ENCODE measurements at regions not wholly inside any gene's neighbourhood (a gene's known extent, or its start where the extent isn't known, plus 50 kb on each side); places are given as distances from the start of the nearest gene placed in this dataset.

GRCh38 chr9:79250806-79251205, 321.0 kb upstream of the TLE4 start:
- Mint-ChIP-seq H3K27me3 (peaks cover 2 to 23% of the 10 kb centered on the region in 2 donors), H3K36me3 (no peaks in the 10 kb centered on the region), H3K27ac (no peak overlapping the region), H3K4me1 (ENCODE audit: low read depth in 2 of 2) (no peaks in the 10 kb centered on the region), H3K9me3 (no peaks in the 10 kb centered on the region), H3K4me3 (no peak overlapping the region)
- DNase-seq (ENCODE audit: low spot score): no peak
- ATAC-seq: no peak

GRCh38 chr9:79254900-79255650, 316.7 kb upstream of the TLE4 start:
- no peak for DNase-seq (ENCODE audit: low spot score)
- no peak overlapping the region for H3K27ac Mint-ChIP-seq
- H3K36me3 Mint-ChIP-seq: no peaks in the 10 kb centered on the region
- H3K4me3 Mint-ChIP-seq: no peak overlapping the region
- ATAC-seq: no peak
- H3K9me3 Mint-ChIP-seq: no peaks in the 10 kb centered on the region
- H3K27me3 Mint-ChIP-seq: peaks cover 8 to 10% of the 10 kb centered on the region in 2 donors
- H3K4me1 Mint-ChIP-seq (ENCODE audit: low read depth in 2 of 2): no peaks in the 10 kb centered on the region

GRCh38 chr9:79255651-79256260, 316.0 kb upstream of the TLE4 start:
- Mint-ChIP-seq H3K36me3 (no peaks in the 10 kb centered on the region), H3K4me3 (no peak overlapping the region), H3K27ac (no peak overlapping the region), H3K9me3 (no peaks in the 10 kb centered on the region), H3K27me3 (peaks cover 11 to 15% of the 10 kb centered on the region in 2 donors), H3K4me1 (ENCODE audit: low read depth in 2 of 2) (no peaks in the 10 kb centered on the region)
- no peak for ATAC-seq
- DNase-seq (ENCODE audit: low spot score): no peak

GRCh38 chr9:79256691-79257213, 315.0 kb upstream of the TLE4 start:
- H3K27ac Mint-ChIP-seq: no peak overlapping the region
- ATAC-seq (no peak), DNase-seq (ENCODE audit: low spot score) (no peak)
- no peaks in the 10 kb centered on the region for H3K9me3 Mint-ChIP-seq
- no peaks in the 10 kb centered on the region for H3K4me1 Mint-ChIP-seq (ENCODE audit: low read depth in 2 of 2)
- no peaks in the 10 kb centered on the region for H3K36me3 Mint-ChIP-seq
- peaks cover 15 to 23% of the 10 kb centered on the region in 2 donors for H3K27me3 Mint-ChIP-seq
- H3K4me3 Mint-ChIP-seq: no peak overlapping the region

GRCh38 chr9:79257228-79257781, 314.5 kb upstream of the TLE4 start:
- DNase-seq (ENCODE audit: low spot score) (no peak), ATAC-seq (no peak)
- peaks cover 15 to 23% of the 10 kb centered on the region in 2 donors for H3K27me3 Mint-ChIP-seq
- H3K4me3 Mint-ChIP-seq: no peak overlapping the region
- H3K27ac Mint-ChIP-seq: no peak overlapping the region
- H3K36me3 Mint-ChIP-seq: no peaks in the 10 kb centered on the region
- H3K9me3 Mint-ChIP-seq: no peaks in the 10 kb centered on the region
- no peaks in the 10 kb centered on the region for H3K4me1 Mint-ChIP-seq (ENCODE audit: low read depth in 2 of 2)

- Mint-ChIP-seq H3K9me3 (no peaks in the 10 kb centered on the region), H3K4me3 (no peak overlapping the region), H3K4me1 (ENCODE audit: low read depth in 2 of 2) (no peaks in the 10 kb centered on the region), H3K27me3 (peaks cover 18 to 26% of the 10 kb centered on the region in 2 donors), H3K27ac (no peak overlapping the region), H3K36me3 (no peaks in the 10 kb centered on the region)
- ATAC-seq: no peak
- DNase-seq (ENCODE audit: low spot score): no peak
These were observed 313.9 kb upstream of the TLE4 start for GRCh38 chr9:79257790-79258351.

GRCh38 chr9:79259858-79260257, 311.9 kb upstream of the TLE4 start:
- DNase-seq (ENCODE audit: low spot score) (no peak), ATAC-seq (no peak)
- Mint-ChIP-seq H3K36me3 (no peaks in the 10 kb centered on the region), H3K27ac (no peak overlapping the region), H3K27me3 (peaks cover 25 to 34% of the 10 kb centered on the region in 2 donors), H3K4me3 (no peak overlapping the region), H3K4me1 (ENCODE audit: low read depth in 2 of 2) (no peaks in the 10 kb centered on the region), H3K9me3 (no peaks in the 10 kb centered on the region)

- peaks cover 25 to 56% of the 10 kb centered on the region in 2 donors for H3K27me3 Mint-ChIP-seq
- H3K9me3 Mint-ChIP-seq: no peaks in the 10 kb centered on the region
- H3K27ac Mint-ChIP-seq: no peak overlapping the region
- ATAC-seq (no peak), DNase-seq (ENCODE audit: low spot score) (no peak)
- H3K4me3 Mint-ChIP-seq: no peak overlapping the region
- no peaks in the 10 kb centered on the region for H3K36me3 Mint-ChIP-seq
- no peaks in the 10 kb centered on the region for H3K4me1 Mint-ChIP-seq (ENCODE audit: low read depth in 2 of 2)
These were observed 308.1 kb upstream of the TLE4 start for GRCh38 chr9:79263628-79264027.

GRCh38 chr9:79264041-79264440, 307.7 kb upstream of the TLE4 start:
- Mint-ChIP-seq H3K27me3 (peaks cover 21 to 56% of the 10 kb centered on the region in 2 donors), H3K4me3 (no peak overlapping the region), H3K9me3 (no peaks in the 10 kb centered on the region), H3K27ac (no peak overlapping the region), H3K36me3 (no peaks in the 10 kb centered on the region), H3K4me1 (ENCODE audit: low read depth in 2 of 2) (no peaks in the 10 kb centered on the region)
- ATAC-seq: no peak
- no peak for DNase-seq (ENCODE audit: low spot score)

- DNase-seq (ENCODE audit: low spot score) (no peak), ATAC-seq (no peak)
- Mint-ChIP-seq H3K9me3 (no peaks in the 10 kb centered on the region), H3K36me3 (no peaks in the 10 kb centered on the region), H3K27me3 (peaks cover 21 to 55% of the 10 kb centered on the region in 2 donors), H3K4me3 (no peak overlapping the region), H3K27ac (no peak overlapping the region), H3K4me1 (ENCODE audit: low read depth in 2 of 2) (no peaks in the 10 kb centered on the region)
These were observed 307.0 kb upstream of the TLE4 start for GRCh38 chr9:79264511-79265355.

GRCh38 chr9:79266986-79267385, 304.8 kb upstream of the TLE4 start:
- Mint-ChIP-seq H3K9me3 (no peaks in the 10 kb centered on the region), H3K36me3 (no peaks in the 10 kb centered on the region), H3K4me3 (no peak overlapping the region), H3K27ac (no peak overlapping the region), H3K4me1 (ENCODE audit: low read depth in 2 of 2) (no peaks in the 10 kb centered on the region), H3K27me3 (peaks cover 12 to 49% of the 10 kb centered on the region in 2 donors)
- ATAC-seq: no peak
- no peak for DNase-seq (ENCODE audit: low spot score)

GRCh38 chr9:79268806-79269205, 303.0 kb upstream of the TLE4 start:
- Mint-ChIP-seq H3K4me3 (no peak overlapping the region), H3K9me3 (no peaks in the 10 kb centered on the region), H3K4me1 (ENCODE audit: low read depth in 2 of 2) (no peaks in the 10 kb centered on the region), H3K36me3 (no peaks in the 10 kb centered on the region), H3K27ac (no peak overlapping the region), H3K27me3 (peaks cover 7 to 41% of the 10 kb centered on the region in 2 donors)
- ATAC-seq: no peak
- DNase-seq (ENCODE audit: low spot score): no peak

GRCh38 chr9:79273311-79273710, 298.5 kb upstream of the TLE4 start:
- DNase-seq (ENCODE audit: low spot score) (no peak), ATAC-seq (no peak)
- H3K36me3 Mint-ChIP-seq: no peaks in the 10 kb centered on the region
- H3K27me3 Mint-ChIP-seq: peaks cover 0 to 10% of the 10 kb centered on the region in 2 donors
- H3K9me3 Mint-ChIP-seq: no peaks in the 10 kb centered on the region
- H3K4me3 Mint-ChIP-seq: no peak overlapping the region
- H3K4me1 Mint-ChIP-seq (ENCODE audit: low read depth in 2 of 2): no peaks in the 10 kb centered on the region
- no peak overlapping the region for H3K27ac Mint-ChIP-seq

All from natural killer cell treated with Interleukin-12 subunit alpha and Interleukin-12 subunit beta and Interleukin-15 and Interleukin-18, amount 100 ng/mL, for 72 hours (primary cell).